K562 (cell line): ENCODE measurements at regions not wholly inside any gene's neighbourhood (a gene's known extent, or its start where the extent isn't known, plus 50 kb on each side); places are given as distances from the start of the nearest gene placed in this dataset.

ENCODE experiments used
- ATAC-seq: fragments of 200-7000 bp; cut with Tn5 transposase; 3 replicates; pipeline ENCODE4 v1.9.1; 2020; ENCODE audit warnings: moderate library complexity
- BruUV-seq: library from RNA; stranded (reverse); fragments of 400-500 nt; replicated peaks from 2 replicates; lab custom pipeline; 2021; lab: Mats Ljungman, UMichigan
- CTCF ChIA-PET: fragments of 300-600 bp; formaldehyde crosslinking; extraction: SDS; loops from one replicate; lab custom pipeline; 2021; ENCODE audit warnings: low intra/inter-chr PET ratio; lab: Yijun Ruan, JAX
- POLR2A ChIA-PET: fragments of 300-600, 350-650 bp; sonication (Branson Sonifier 250); formaldehyde crosslinking; extraction: SDS; loops from one replicate; lab custom pipeline; 2021; ENCODE audit warnings: antibody characterized with exemption, inconsistent platforms; lab: Yijun Ruan, JAX
- DNase-seq, 4 experiments: peaks; one replicate each; pipeline versions ENCODE4 v3.0.0 to v3.0.0-alpha.2; 2011 to 2018; ENCODE audit warnings: low spot score in 3 of 4, mixed read lengths in 3 of 4; ENCODE audit errors: extremely low read depth in 1 of 4
- FAIRE-seq: peaks from 2 replicates; lab custom pipeline; 2011; peaks lifted over from hg19 to GRCh38; lab: Jason Lieb, UNC
- H2AFZ ChIP-seq: 2 replicates; pipeline ENCODE4 v1.6.0; 2011; ENCODE audit warnings: low read depth, low read length, control low read depth, inconsistent platforms
- H3K27ac ChIP-seq: fragments of 200-600 bp; 3 replicates; pipeline ENCODE4 v1.8.0; 2011; ENCODE audit warnings: low read depth, mild to moderate bottlenecking, control low read depth, inconsistent platforms, low read length, moderate library complexity, mixed read lengths; ENCODE audit errors: extremely low read depth
- H3K27me3 ChIP-seq, 2 experiments: fragments of 300-600 bp in 1 of 2; 2 replicates in 1 of 2; 3 replicates in 1 of 2; pipeline versions ENCODE4 v1.6.0 to v1.8.0; 2011; ENCODE audit warnings: inconsistent platforms in 2 of 2, low read length in 2 of 2, mild to moderate bottlenecking in 1 of 2, mixed read lengths in 1 of 2, moderate library complexity in 1 of 2; ENCODE audit not compliant: control insufficient read depth in 2 of 2, insufficient read depth in 2 of 2
- H3K36me3 ChIP-seq: fragments of 300-600 bp; 3 replicates; pipeline ENCODE4 v1.8.0; 2011; ENCODE audit warnings: mild to moderate bottlenecking, low read length, inconsistent platforms; ENCODE audit not compliant: control insufficient read depth, insufficient read depth
- H3K4me1 ChIP-seq, 2 experiments: fragments of 200-600 bp in 1 of 2; replicated peaks in 1 of 2; 2 replicates in 1 of 2; 3 replicates in 1 of 2; pipeline versions ENCODE4 v1.5.1 to v1.8.0; 2011; ENCODE audit warnings: inconsistent platforms in 2 of 2, low read length in 2 of 2, mild to moderate bottlenecking in 1 of 2, mixed read lengths in 1 of 2, moderate library complexity in 1 of 2; ENCODE audit not compliant: control insufficient read depth in 2 of 2, insufficient read depth in 2 of 2
- H3K4me2 ChIP-seq: 2 replicates; pipeline ENCODE4 v1.6.1; 2011; ENCODE audit warnings: low read length, control low read depth, inconsistent platforms, mixed read lengths; ENCODE audit not compliant: insufficient read depth
- H3K4me3 ChIP-seq: fragments of 200-600 bp; sonication (generic), shearing (Covaris generic); 2 replicates; pipeline ENCODE4 v1.5.1; 2016; ENCODE audit warnings: control low read depth, inconsistent platforms
- H3K79me2 ChIP-seq: fragments of 200-600 bp; 3 replicates; pipeline ENCODE4 v1.8.0; 2011; ENCODE audit warnings: low read length, inconsistent platforms; ENCODE audit not compliant: control insufficient read depth, insufficient read depth
- H3K9ac ChIP-seq, 2 experiments: 2 replicates each; pipeline versions ENCODE4 v1.6.0 to v1.6.1; 2011; ENCODE audit warnings: low read depth in 2 of 2, low read length in 2 of 2, control low read depth in 1 of 2, inconsistent platforms in 1 of 2, mild to moderate bottlenecking in 1 of 2, mixed read lengths in 1 of 2; ENCODE audit not compliant: insufficient read depth in 1 of 2
- H3K9me1 ChIP-seq: one replicate; pipeline ENCODE4 v1.6.0; 2011; ENCODE audit warnings: inconsistent platforms, mild to moderate bottlenecking, low read length, moderate library complexity; ENCODE audit not compliant: control insufficient read depth, insufficient read depth
- H3K9me3 ChIP-seq: replicated peaks from 2 replicates; pipeline ENCODE4 v1.5.1; 2011; ENCODE audit warnings: low read depth, low read length, inconsistent platforms; ENCODE audit not compliant: control insufficient read depth, insufficient read depth
- H4K20me1 ChIP-seq: replicated peaks from 2 replicates; pipeline ENCODE4 v1.6.1; 2011; ENCODE audit warnings: low read length, inconsistent platforms, mixed read lengths; ENCODE audit not compliant: control insufficient read depth, insufficient read depth
- RBM17 ChIP-seq: fragments of 200-400 bp; formaldehyde crosslinking; IDR thresholded peaks from 2 replicates; pipeline ENCODE4 v1.6.1; 2017; ENCODE audit warnings: low read depth, mild to moderate bottlenecking, low read length, borderline replicate concordance
- TAL1 ChIP-seq: fragments of 450-650 bp; IDR thresholded peaks from 2 replicates; pipeline ENCODE4 v1.6.1; 2016; ENCODE audit warnings: mild to moderate bottlenecking
- VEZF1 ChIP-seq: fragments of 200-800 bp; sonication (Bioruptor generic); IDR thresholded peaks from 2 replicates; pipeline ENCODE4 v1.6.1; 2017; ENCODE audit warnings: missing genetic modification characterization, missing compliant biosample characterization
- WGBS: fragments of 100-300 bp; shearing (Covaris generic); methylation state at CpG from one replicate; pipeline ENCODE4 v1.1.6; 2016; ENCODE audit warnings: low coverage, mixed read lengths; ENCODE audit not compliant: insufficient coverage; ENCODE audit errors: missing lambda C conversion rate; 5-methylcytosine and 5-hydroxymethylcytosine counted together
- in situ Hi-C: fragments of 300-500 bp; cut with MboI; formaldehyde crosslinking; loops from 4 replicates; pipeline ENCODE4 v1.15.0; 2018; ENCODE audit warnings: inconsistent platforms, mixed read lengths
- intact Hi-C: fragments of 100-400 bp; cut with micrococcal nuclease; formaldehyde crosslinking; loops from 2 replicates; pipeline ENCODE4 v1.14.2; 2022
- TF ChIP-seq, protein P1 (sequence below): fragments of 450-650 bp; conservative IDR thresholded peaks from 2 replicates; pipeline ENCODE4 v1.6.1; 2016; ENCODE audit warnings: missing genetic modification characterization, low read depth, mild to moderate bottlenecking, missing compliant biosample characterization, moderate library complexity

DNA sequence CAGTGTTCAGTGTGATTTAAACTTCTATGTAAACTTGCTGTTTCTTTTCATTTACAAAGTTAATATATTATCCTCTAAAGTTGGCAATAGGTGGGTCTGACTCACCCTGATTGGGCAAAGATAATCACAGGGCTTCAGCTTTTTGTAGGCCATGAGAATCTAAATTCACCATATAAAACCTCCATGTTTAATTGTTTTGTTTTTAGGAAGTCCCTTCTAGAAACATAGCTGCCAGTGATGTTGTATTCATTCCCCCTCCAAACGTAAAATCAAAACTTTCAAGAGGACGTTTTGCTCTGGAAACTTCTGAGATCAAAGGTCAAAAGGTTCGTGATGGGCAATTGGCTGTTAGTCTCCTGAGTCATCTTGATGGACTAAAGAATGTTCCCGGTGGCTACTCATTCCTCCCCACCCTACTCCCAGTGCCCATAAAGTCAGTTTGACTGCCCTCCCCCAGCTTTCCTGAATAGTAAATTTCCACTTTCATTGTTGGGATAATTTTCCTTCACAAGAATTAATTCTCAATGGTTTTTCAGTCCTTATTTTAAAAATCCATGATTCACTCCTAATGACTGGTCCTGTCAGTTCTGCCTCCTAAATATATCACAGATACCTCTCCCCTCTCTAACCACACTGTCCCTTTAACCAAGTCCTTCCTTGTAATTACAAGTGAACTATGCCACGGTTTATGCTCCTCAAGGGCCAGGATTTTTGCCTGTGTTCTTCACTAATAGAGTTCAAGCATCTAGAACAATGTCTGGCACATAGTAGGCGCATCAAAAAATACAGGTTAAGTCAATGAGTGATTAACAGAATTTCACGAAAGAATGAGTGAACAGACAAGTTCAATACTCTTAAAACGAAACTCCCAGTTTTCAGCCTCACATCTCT is 164.4 kb upstream of the VRK2 start:
- no peaks in the 10 kb centered on the region for H3K27me3 ChIP-seq
- H3K4me1 ChIP-seq, result no peaks in the 10 kb centered on the region
- no peak overlapping the region for H3K9ac ChIP-seq
- ATAC-seq (no peak), FAIRE-seq (no peak), DNase-seq (no peak)
- no peaks in the 10 kb centered on the region for H3K79me2 ChIP-seq
- no peaks in the 10 kb centered on the region for H3K9me1 ChIP-seq
- ChIA-PET CTCF (no interaction called here), POLR2A (no interaction called here)
- peak overlapping the region; percentile 30; the same call in 1 of the 2 replicates for H3K4me2 ChIP-seq
- no peak overlapping the region for H3K4me3 ChIP-seq
- 3% methylated on average over 8 of the region's 8 CpGs for WGBS
- H4K20me1 ChIP-seq, result no peaks in the 10 kb centered on the region
- intact Hi-C loops, result no loop called here
- TF ChIP-seq RBM17 (no peak), TAL1 (no peak), VEZF1 (CRISPR knock-in tag) (no peak)
- TF ChIP-seq, protein P1, sequence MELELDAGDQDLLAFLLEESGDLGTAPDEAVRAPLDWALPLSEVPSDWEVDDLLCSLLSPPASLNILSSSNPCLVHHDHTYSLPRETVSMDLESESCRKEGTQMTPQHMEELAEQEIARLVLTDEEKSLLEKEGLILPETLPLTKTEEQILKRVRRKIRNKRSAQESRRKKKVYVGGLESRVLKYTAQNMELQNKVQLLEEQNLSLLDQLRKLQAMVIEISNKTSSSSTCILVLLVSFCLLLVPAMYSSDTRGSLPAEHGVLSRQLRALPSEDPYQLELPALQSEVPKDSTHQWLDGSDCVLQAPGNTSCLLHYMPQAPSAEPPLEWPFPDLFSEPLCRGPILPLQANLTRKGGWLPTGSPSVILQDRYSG (tag), result no peak
- H2AFZ ChIP-seq, result peak overlapping the region; percentile 64
- BruUV-seq, result no TSS peak
- H3K9me3 ChIP-seq, result no peaks in the 10 kb centered on the region
- in situ Hi-C loops, result no loop called here
- H3K27ac ChIP-seq, result no peak overlapping the region
- H3K36me3 ChIP-seq, result no peaks in the 10 kb centered on the region
